Caco-2 (cell line): ENCODE measurements at regions not wholly inside any gene's neighbourhood (a gene's known extent, or its start where the extent isn't known, plus 50 kb on each side); places are given as distances from the start of the nearest gene placed in this dataset.

Source experiments
- BruUV-seq: library from RNA; stranded (reverse); fragments of 400-500 nt; replicated peaks from 2 replicates; lab custom pipeline; 2021; lab: Mats Ljungman, UMichigan
- CTCF ChIA-PET: fragments of 300-600 bp; sonication (Branson Sonifier 250); formaldehyde crosslinking; loops from one replicate; lab custom pipeline; 2022; ENCODE audit warnings: antibody characterized with exemption; lab: Charles Lee
- POLR2A ChIA-PET: fragments of 300-600 bp; sonication (Branson Sonifier 250); formaldehyde crosslinking; loops from one replicate; lab custom pipeline; 2022; ENCODE audit warnings: antibody characterized with exemption; lab: Charles Lee
- DNase-seq, 2 experiments: peaks; one replicate each; pipeline versions ENCODE4 v3.0.0 to v3.0.0-alpha.2; 2020 to 2022
- H3K27me3 ChIP-seq: replicated peaks from 2 replicates; pipeline ENCODE4 v1.6.0; 2011; ENCODE audit warnings: low read length; ENCODE audit not compliant: control insufficient read depth, insufficient read depth
- H3K36me3 ChIP-seq: 2 replicates; pipeline ENCODE4 v1.5.1; 2011; ENCODE audit warnings: low read length; ENCODE audit not compliant: control insufficient read depth, insufficient read depth
- H3K4me1 ChIP-seq: fragments of 250-450 bp; sonication (Bioruptor Pico); 2 replicates; pipeline ENCODE4 v1.5.1; 2020; ENCODE audit warnings: mild to moderate bottlenecking
- H3K4me3 ChIP-seq: 2 replicates; pipeline ENCODE4 v1.5.1; 2011; ENCODE audit warnings: low read depth, mild to moderate bottlenecking, control low read depth, low read length
- H3K9me3 ChIP-seq: fragments of 250-450 bp; sonication (Bioruptor Pico); 2 replicates; pipeline ENCODE4 v1.5.1; 2020; ENCODE audit warnings: mild to moderate bottlenecking, moderate library complexity
- H3K27ac Mint-ChIP-seq: one replicate; pipeline ENCODE4 v1.8.0; 2022; ENCODE audit warnings: mixed read lengths; ENCODE audit not compliant: unreplicated experiment
- H3K27me3 Mint-ChIP-seq: one replicate; pipeline ENCODE4 v1.8.0; 2022; ENCODE audit warnings: mixed read lengths; ENCODE audit not compliant: insufficient read depth, unreplicated experiment
- H3K36me3 Mint-ChIP-seq: one replicate; pipeline ENCODE4 v1.8.0; 2022; ENCODE audit warnings: mild to moderate bottlenecking, mixed read lengths; ENCODE audit not compliant: insufficient read depth, unreplicated experiment
- H3K4me1 Mint-ChIP-seq: one replicate; pipeline ENCODE4 v1.8.0; 2022; ENCODE audit warnings: low read depth, mixed read lengths; ENCODE audit not compliant: unreplicated experiment
- H3K4me3 Mint-ChIP-seq: one replicate; pipeline ENCODE4 v1.8.0; 2022; ENCODE audit warnings: mild to moderate bottlenecking, moderate library complexity, mixed read lengths; ENCODE audit not compliant: unreplicated experiment
- H3K9me3 Mint-ChIP-seq: one replicate; pipeline ENCODE4 v1.8.0; 2022; ENCODE audit warnings: mixed read lengths; ENCODE audit not compliant: unreplicated experiment
- intact Hi-C: fragments of 100-400 bp; cut with micrococcal nuclease; formaldehyde crosslinking; loops from one replicate; pipeline ENCODE4 v1.10.0; 2022; ENCODE audit not compliant: unreplicated experiment
- TF ChIP-seq, protein P1 (sequence below), 2 experiments: fragments of 200-600 bp in 1 of 2; IDR thresholded peaks; 1 replicate in 1 of 2; 2 replicates in 1 of 2; pipeline versions ENCODE4 v1.5.1 to v1.8.0; 2011 to 2022; ENCODE audit warnings: antibody characterized with exemption in 1 of 2, control low read depth in 1 of 2, inconsistent platforms in 1 of 2, low read depth in 1 of 2, low read length in 1 of 2, mild to moderate bottlenecking in 1 of 2, moderate library complexity in 1 of 2; ENCODE audit not compliant: insufficient read depth in 1 of 2, severe bottlenecking in 1 of 2, unreplicated experiment in 1 of 2

- no peaks in the 10 kb centered on the region for H3K27me3 ChIP-seq
- Mint-ChIP-seq H3K4me3 (no peak overlapping the region), H3K36me3 (no peaks in the 10 kb centered on the region), H3K9me3 (no peaks in the 10 kb centered on the region), H3K4me1 (no peaks in the 10 kb centered on the region), H3K27me3 (peaks cover 14% of the 10 kb centered on the region), H3K27ac (no peak overlapping the region)
- no peak for DNase-seq
- TF ChIP-seq, protein P1, sequence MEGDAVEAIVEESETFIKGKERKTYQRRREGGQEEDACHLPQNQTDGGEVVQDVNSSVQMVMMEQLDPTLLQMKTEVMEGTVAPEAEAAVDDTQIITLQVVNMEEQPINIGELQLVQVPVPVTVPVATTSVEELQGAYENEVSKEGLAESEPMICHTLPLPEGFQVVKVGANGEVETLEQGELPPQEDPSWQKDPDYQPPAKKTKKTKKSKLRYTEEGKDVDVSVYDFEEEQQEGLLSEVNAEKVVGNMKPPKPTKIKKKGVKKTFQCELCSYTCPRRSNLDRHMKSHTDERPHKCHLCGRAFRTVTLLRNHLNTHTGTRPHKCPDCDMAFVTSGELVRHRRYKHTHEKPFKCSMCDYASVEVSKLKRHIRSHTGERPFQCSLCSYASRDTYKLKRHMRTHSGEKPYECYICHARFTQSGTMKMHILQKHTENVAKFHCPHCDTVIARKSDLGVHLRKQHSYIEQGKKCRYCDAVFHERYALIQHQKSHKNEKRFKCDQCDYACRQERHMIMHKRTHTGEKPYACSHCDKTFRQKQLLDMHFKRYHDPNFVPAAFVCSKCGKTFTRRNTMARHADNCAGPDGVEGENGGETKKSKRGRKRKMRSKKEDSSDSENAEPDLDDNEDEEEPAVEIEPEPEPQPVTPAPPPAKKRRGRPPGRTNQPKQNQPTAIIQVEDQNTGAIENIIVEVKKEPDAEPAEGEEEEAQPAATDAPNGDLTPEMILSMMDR (IDR thresholded peaks at IDR 0.05; ENCODE audit: insufficient read depth in 1 of 2, low read depth in 1 of 2, low read length in 1 of 2, severe bottlenecking in 1 of 2, unreplicated experiment in 1 of 2): no peak
- no peak overlapping the region for H3K4me3 ChIP-seq
- no peaks in the 10 kb centered on the region for H3K4me1 ChIP-seq
- no peaks in the 10 kb centered on the region for H3K9me3 ChIP-seq
- intact Hi-C loops: no loop called here
- ChIA-PET POLR2A (no interaction called here), CTCF (no interaction called here)
- no TSS peak for BruUV-seq
- no peaks in the 10 kb centered on the region for H3K36me3 ChIP-seq
Measured at GRCh38 chr2:167607731-167608130, 639.7 kb downstream of the STK39 start.

DNA sequence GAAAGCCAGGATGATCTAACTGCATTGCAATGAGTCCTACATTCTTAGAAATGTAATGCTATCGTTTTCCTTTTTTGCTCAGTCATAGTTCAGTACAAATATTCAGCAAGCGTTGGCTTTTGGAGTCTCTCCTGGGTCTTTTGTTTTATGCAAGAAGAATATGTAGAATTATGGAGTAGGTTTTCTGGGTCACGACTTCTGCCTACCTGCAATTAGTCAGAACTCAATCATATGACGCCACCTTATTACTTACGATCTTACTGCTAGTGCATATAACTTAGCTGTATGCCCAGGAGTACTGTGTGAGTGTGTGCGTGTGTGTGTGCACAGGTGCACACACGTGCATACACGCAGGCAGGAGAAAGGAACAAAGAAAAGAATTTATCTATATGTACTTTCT, 640.2 kb downstream of the STK39 start:
- H3K36me3 Mint-ChIP-seq: no peaks in the 10 kb centered on the region
- DNase-seq: no peak
- no peaks in the 10 kb centered on the region for H3K27me3 ChIP-seq
- ChIA-PET POLR2A (no interaction called here), CTCF (no interaction called here)
- H3K4me1 ChIP-seq: no peaks in the 10 kb centered on the region
- H3K9me3 Mint-ChIP-seq: no peaks in the 10 kb centered on the region
- H3K4me1 Mint-ChIP-seq: no peaks in the 10 kb centered on the region
- BruUV-seq: no TSS peak
- H3K4me3 Mint-ChIP-seq: no peak overlapping the region
- H3K27me3 Mint-ChIP-seq: peaks cover 14% of the 10 kb centered on the region
- TF ChIP-seq, protein P1 (IDR thresholded peaks at IDR 0.05; ENCODE audit: insufficient read depth in 1 of 2, low read depth in 1 of 2, low read length in 1 of 2, severe bottlenecking in 1 of 2, unreplicated experiment in 1 of 2): no peak
- H3K4me3 ChIP-seq: no peak overlapping the region
- intact Hi-C loops: no loop called here
- H3K27ac Mint-ChIP-seq: no peak overlapping the region
- no peaks in the 10 kb centered on the region for H3K36me3 ChIP-seq
- no peaks in the 10 kb centered on the region for H3K9me3 ChIP-seq

DNA sequence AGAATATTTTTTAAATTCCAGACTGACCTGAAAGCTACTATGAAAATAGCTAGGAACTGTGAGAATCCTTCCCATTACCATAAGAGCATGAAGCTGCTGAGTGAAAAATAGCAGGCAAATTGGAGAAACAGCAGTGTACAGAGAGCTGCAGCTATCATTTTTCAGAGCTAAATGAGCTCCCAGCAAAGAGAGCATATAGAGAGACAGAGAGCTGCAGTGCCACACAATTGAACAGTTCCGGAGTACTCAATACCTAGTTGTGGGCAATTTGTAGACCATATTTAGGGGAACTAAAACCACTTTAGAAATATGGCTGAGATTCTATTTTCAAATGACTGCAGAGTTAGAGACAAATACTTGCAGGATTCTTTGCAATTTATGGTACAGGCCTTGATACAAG, 645.3 kb downstream of the STK39 start:
- intact Hi-C loops: no loop called here
- TF ChIP-seq, protein P1 (IDR thresholded peaks at IDR 0.05; ENCODE audit: insufficient read depth in 1 of 2, low read depth in 1 of 2, low read length in 1 of 2, severe bottlenecking in 1 of 2, unreplicated experiment in 1 of 2): no peak
- ChIA-PET POLR2A (no interaction called here), CTCF (no interaction called here)
- H3K27me3 ChIP-seq: no peaks in the 10 kb centered on the region
- no peak overlapping the region for H3K4me3 ChIP-seq
- H3K4me1 Mint-ChIP-seq: no peaks in the 10 kb centered on the region
- no peaks in the 10 kb centered on the region for H3K9me3 ChIP-seq
- peaks cover 12% of the 10 kb centered on the region for H3K27me3 Mint-ChIP-seq
- H3K36me3 ChIP-seq: no peaks in the 10 kb centered on the region
- H3K4me3 Mint-ChIP-seq: no peak overlapping the region
- H3K4me1 ChIP-seq: no peaks in the 10 kb centered on the region
- no TSS peak for BruUV-seq
- H3K27ac Mint-ChIP-seq: no peak overlapping the region
- no peaks in the 10 kb centered on the region for H3K36me3 Mint-ChIP-seq
- no peaks in the 10 kb centered on the region for H3K9me3 Mint-ChIP-seq
- no peak for DNase-seq
